Activated CD8-positive, alpha-beta memory T cell treated with anti-CD3 and anti-CD28 coated beads for 36 hours (primary cell): ENCODE measurements at regions not wholly inside any gene's neighbourhood (a gene's known extent, or its start where the extent isn't known, plus 50 kb on each side); places are given as distances from the start of the nearest gene placed in this dataset.
"Not testable (repeated sequence)": the region's sequence is repeated elsewhere in the genome, so short reads cannot be mapped to it uniquely, and the experiment has no call there.

ENCODE experiments used
- CTCF ChIA-PET: fragments of 350-600 bp; sonication (Branson Sonifier 250); formaldehyde crosslinking; loops from one replicate; lab custom pipeline; 2021; ENCODE audit warnings: antibody characterized with exemption; lab: Charles Lee
- POLR2A ChIA-PET: fragments of 350-600 bp; sonication (Branson Sonifier 250); formaldehyde crosslinking; loops from one replicate; lab custom pipeline; 2021; ENCODE audit warnings: antibody characterized with exemption; lab: Charles Lee

DNA sequence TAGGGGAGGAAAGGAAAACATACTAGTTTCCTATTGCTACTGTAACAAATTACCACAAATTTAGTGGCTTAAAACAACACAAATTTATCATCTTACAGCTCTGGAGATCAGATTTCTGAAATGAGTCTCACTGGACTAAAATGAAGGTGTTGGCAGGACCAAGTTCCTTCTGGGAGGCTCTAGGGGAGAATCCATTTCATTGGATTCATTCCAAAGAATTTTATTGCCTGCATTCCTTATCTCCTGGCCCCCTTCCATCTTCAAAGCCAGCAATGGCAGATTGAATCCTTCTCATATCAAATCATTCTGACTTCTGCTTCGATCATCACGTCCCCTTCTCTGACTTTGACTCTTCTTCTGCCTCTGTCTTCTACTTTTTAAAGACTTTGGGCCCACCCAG lies 250.9 kb downstream of the IRS1 start:
- CTCF ChIA-PET, result no interaction called here

DNA sequence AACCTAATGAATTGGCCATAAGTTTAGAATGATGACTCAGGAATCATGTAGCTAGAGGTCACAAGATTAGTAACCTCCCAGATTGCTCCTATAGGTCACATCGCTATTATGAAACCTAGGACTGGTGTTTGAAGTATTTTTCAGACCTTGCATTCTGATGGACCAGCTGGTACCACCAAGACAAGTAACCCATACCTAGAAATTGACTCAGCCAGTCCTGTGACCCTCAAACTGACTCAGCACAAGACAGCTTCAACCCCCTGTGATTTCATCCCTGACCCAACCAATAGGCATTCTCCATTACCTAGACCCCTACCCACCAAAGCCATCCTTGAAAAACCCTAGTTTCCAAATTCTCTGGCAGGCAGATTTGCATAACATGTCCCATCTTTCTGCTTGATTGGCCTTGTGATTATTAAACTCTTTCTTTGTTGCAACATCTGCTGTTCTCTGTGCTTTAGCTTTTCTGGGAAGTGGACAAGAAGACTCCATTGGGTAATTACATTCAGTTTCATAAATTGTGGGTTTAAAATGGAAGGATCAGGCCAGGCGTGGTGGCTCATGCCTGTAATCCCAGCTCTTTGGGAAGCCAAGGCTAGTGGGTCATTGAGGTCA lies 254.9 kb downstream of the IRS1 start:
- CTCF ChIA-PET, result no interaction called here
- POLR2A ChIA-PET, result no interaction called here

More for the DNA sequence above, 250.9 kb downstream of the IRS1 start:
- POLR2A ChIA-PET, result no interaction called here

DNA sequence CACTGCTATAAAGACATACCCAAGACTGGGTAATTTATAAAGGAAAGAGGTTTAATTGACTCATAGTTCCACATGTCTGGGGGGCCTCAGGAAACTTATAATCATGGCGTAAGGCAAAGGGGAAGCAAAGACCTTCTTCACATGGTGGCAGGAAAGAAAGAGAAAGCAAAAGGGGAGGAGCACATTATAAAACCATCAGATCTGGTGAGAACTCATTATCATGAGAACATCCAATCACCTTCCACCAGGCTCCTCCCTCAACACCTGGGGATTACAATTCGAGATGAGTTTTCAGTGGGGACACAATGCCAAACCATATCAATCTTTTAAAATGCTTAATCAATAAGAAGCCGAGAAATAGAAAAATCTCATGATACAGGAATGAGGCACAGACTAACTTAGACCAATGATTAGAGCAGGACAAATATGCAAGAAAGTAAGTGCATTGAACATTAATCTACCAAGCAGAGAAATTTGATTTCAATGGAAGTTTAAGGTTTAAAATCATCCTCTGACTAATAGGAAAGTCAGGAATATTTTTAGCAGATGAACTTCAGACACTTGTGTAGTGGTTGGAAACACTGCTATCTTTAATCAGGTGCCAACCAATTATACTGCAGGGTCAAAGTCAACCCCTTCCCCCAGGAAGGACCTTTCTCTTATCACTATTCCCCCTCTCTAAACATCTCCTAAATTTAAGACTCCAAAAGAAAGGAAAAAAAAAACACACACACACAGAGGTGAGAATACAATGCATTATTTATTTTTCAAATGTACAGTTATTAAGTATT lies 259.2 kb downstream of the IRS1 start:
- CTCF ChIA-PET, result no interaction called here
- POLR2A ChIA-PET, result no interaction called here

DNA sequence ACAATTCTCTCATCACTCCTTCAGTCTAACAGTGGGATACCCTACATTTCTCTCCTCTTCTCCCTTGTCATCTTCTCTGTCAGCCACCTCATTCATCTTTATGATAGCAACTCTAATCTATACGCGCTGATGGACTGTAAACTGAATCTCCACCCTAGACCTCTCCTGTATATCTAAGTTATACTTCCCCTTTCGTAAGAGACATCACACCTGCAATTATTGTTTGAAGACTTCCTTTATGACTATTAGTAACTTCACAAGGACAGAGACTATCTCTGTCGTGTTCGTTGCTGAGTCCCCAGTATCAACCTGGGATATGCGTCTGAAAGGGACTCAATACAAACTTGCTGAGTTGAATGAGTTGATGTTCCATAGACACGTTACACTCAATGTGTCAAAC lies 263.2 kb downstream of the IRS1 start:
- ChIA-PET POLR2A (no interaction called here), CTCF (no interaction called here)

DNA sequence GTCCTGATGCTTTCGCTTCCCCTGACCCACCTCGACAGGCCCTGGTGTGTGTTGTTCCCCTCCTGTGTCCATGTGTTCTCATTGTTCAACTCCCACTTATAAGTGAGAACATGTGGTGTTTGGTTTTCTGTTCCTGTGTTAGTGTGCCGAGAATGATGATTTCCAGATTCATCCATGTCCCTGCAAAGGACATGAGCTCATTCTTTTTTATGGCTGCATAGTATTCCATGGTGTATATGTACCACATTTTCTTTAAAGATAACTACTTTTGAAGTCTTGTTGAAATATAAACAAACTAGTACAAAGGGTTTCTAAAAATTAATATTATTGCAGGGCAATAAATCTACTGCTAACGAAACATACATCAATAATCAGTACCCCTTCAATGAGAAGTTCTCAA lies 266.6 kb downstream of the IRS1 start:
- POLR2A ChIA-PET, CTCF ChIA-PET: not testable (repeated sequence)

DNA sequence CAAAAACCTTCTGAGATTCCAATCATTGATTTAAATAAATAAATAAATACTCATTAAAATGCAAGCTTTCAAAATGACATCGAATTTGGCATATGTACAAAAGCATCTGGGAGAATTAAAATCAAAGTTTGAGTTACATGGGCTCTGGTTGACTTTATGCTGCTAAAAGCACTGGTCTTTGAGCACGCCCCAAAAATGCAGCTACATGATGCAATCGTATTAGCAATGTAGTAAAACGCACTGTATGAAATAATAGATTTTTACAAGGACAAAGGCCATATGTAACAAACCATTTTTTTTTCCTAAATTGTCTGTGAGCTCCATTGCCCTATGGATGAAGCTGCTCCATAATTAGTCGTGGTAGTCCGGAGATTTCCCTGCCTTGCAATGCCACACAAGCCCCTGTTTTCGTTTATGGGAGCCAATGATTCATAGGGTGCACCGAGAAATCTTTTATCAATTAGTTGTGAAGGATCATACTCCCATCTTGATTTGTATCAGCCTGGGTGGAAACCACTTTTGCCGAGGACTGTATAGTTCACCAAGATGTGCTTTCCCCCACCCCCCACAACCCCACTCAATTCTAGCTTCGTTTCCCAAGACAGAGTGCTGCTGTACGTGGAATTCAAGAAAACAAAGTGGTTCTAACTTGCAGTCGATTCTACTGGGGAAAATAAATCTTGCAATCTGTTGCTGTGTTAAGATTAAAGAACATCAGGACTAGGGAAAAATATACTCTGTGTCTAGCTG lies 268.4 kb downstream of the IRS1 start:
- ChIA-PET POLR2A (no interaction called here), CTCF (no interaction called here)

DNA sequence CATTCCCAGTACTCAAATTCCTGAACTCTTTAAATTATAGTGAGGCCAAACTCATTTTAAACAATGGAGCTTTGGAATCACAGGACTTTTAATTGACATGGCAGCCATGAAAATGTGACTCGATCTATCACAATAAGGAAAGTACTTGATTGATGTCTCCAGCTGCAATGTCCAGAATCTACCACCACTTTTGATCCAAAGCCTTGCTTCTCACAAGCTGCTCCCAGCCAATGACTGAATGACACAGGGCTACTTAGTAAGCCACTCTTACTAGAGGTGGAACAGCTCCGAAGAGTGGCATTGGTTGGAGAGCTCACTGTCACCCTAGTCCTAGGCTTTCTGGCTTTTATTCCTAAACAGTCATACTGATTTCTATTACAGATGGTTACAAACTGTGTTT lies 270.1 kb downstream of the IRS1 start:
- POLR2A ChIA-PET, result no interaction called here
- CTCF ChIA-PET, result no interaction called here

DNA sequence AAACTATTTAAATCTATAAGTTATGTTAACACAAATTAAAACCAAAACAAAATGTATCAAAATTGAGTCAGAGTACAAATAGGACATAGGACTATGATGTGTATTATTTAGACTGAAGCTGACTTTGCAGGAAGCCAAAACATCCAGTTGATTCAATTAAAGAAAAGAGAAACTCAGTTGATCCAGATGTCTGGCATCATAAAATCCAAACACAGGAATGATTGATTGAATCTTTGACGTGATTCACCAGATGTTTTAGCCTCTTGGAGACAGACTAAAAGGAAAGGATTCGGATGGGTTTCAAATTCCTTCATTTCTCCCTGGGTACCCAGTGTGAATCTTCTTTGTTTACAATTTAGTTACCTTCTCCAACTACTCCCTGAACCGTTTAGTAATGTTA lies 272.9 kb downstream of the IRS1 start:
- ChIA-PET POLR2A (no interaction called here), CTCF (no interaction called here)

DNA sequence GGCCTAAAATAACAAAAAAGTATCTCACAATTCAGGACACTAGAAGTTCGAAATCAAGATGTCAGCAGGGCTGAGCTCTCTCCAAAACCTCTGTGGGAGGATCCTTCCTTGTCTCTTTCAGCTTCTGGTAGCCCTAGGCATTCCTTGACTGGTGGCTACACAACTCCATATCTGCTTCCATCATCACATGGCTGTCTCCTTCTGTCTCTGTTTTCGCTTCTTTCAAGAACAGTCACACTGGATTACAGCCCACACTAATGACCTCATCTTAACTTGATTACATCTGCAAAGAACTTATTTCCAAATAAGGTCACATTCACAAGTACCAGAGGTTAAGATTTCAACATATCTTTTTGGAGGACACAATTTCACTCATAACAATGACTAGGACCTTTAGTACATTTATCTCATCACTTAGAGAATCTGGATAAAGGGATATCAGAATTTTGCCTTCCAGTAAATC lies 275.2 kb downstream of the IRS1 start:
- POLR2A ChIA-PET, result no interaction called here
- CTCF ChIA-PET, result no interaction called here

DNA sequence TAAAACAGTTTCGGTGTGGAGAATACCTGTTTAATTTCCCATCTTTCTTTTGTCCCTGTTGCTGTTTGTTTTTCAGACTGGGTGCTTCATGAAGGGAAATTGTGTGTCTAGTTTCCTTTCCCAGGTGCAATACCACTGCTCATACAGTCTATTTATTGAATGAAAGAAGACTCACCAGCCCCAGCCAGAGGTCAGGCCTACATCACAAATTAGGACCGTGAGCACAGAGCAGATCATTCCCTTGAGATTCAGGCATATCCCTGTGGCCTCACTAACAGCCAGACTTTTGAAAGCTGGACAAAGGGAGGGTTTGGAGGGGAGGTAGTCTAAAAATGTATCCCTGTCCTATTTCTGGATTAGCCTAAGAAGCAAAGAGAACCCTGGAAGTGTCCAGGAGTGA lies 278.9 kb downstream of the IRS1 start:
- ChIA-PET CTCF (no interaction called here), POLR2A (no interaction called here)

DNA sequence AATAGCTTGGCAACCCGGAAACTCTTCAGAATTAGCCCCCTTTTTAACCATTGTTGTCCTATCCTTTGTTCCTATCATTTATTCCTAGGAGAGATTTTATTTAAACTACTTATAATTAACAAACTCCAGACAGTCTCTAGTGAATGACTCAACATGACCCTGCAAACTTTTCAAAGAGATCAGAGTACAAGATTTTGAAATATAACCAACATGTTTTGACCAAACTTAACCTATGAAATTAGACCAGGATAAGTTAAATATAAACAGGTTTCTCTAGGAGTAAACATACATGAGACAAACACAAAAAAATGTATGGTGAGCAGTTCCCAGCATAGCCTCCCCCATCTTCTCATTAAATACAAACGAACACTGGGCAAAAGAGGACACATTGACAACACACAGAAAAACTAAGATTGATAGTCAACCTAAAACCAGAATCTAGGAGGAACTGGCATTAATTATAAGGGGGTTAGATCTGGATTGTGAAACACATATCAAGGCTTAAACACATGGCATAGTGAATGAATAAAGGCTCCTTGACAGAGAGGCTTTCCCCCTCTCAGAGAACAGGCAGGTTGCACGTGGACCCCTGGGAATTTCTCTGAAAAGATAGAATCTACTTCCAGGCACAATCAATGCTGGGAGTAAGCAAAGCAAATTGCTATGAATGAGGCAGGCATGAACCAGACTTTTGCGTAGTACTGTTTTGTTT lies 284.1 kb downstream of the IRS1 start:
- POLR2A ChIA-PET, result no interaction called here
- CTCF ChIA-PET, result no interaction called here

DNA sequence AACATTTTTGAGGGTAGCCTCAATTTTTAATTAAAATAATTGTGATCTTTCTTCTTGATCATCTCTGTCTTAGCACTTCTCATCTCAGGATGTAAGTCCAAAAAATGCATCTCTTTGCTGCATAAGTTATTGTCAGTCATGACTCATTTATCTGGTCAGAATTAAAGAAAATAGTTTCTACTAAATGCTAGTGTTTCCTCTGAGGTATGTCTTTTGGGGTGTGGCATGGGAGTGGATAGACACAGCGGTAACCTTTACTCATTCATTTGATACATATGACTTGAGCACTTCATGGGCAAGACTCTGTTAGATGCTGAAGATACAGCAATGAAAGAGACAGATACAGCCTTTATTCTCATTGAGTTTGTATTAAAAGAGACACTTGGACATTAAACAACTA lies 284.7 kb downstream of the IRS1 start:
- ChIA-PET POLR2A (no interaction called here), CTCF (no interaction called here)

DNA sequence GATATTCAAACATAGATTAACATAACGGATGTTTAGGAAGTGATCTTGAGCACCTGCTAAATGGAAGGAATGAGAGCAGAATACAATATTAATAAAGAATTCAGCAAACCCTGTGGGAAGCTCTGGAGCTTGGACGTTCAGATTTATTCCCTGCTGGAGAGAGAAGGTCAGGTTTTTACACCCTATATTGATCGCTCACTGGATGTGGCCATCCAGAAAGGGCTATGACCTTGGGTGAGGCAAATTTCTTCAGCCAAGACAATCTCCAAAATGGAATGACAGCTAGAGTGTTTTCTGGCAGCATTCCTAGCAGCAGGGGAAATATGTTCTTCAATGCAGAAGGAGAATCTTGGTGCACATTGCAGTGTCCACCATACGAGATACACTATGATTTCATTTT lies 288.3 kb downstream of the IRS1 start:
- POLR2A ChIA-PET, result no interaction called here
- CTCF ChIA-PET, result no interaction called here

DNA sequence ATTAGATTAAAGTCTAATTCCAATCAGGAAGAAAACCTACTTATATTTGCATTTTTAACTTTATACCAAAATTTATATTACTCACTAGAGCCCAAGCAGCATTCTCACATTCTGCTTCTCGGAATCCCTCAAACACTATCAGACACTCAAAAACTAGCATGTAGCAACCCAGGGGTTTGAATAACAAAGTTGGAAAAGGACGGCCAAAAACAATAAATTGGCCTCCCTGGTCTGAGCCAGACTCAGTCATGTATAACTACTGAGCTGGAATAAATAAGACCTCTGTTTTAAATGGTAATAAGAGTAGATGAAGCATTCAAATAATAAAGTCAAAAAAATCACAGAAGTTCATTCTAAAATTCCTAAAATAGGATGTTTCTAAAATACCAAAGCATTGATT lies 290.9 kb downstream of the IRS1 start:
- ChIA-PET CTCF (interaction anchor here (0.6 kb wide), 1 partner anchor 103 kb away, joined by 3 read pairs; no protein-coding TSS in a partner anchor), POLR2A (no interaction called here)

DNA sequence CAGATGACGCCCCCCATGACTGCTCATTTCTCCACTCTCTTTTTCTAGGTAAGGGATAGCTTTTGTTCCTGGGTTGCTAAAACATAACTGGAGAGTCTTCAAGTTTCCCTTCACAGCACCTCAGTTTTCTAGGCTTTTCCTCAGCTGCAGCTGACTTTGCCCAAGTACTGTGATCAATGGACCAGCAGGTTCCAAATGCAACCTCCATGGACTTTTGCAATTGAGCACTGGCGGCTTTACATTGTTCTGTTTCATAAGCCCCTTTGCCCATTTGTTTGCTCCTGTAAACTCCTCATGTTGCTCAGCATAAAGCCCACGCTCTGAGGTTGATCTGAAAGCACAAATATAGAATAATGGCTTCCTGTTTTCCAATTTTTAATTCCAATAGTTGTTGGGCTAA lies 291.6 kb downstream of the IRS1 start:
- CTCF ChIA-PET, result interaction anchor here (0.6 kb wide), 1 partner anchor 104 kb away, joined by 3 read pairs; no protein-coding TSS in a partner anchor
- POLR2A ChIA-PET, result no interaction called here

DNA sequence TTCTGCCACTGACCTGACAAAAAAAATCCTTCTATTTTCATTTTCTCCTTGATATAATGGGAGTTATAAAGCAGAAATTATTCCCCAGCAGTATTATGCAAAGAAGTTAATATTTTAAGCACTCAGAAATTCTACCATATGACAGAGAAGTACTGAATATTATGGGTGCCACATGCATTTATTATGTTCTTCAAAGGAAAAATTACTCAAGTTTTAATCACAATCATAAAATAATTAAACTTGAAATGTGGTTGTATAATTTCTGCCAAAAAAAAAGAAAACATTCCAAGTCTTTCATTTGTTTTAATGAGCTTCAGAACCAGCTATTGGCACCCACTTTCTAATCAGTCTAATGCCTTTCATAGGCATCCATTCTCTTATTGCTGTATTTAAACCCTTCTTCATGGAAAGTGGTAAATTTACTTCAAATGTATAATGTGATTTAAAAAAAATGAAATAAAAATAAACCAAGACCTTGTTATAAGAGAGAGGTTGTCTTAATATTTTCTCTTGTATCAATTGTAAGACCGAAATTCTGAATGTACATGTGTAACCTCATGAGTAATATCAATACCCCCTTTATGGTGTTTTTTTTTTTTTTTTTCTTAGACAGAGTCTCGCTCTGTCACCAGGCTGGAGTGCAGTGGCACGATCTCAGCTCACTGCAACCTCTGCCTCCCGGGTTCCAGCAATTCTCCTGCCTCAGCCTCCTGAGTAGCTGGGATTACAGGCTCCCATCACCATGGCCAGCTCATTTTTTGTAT lies 302.3 kb downstream of the IRS1 start:
- ChIA-PET POLR2A (no interaction called here), CTCF (interaction anchor here (0.7 kb wide), 1 partner anchor 266 kb away, joined by 4 read pairs; no protein-coding TSS in a partner anchor)

DNA sequence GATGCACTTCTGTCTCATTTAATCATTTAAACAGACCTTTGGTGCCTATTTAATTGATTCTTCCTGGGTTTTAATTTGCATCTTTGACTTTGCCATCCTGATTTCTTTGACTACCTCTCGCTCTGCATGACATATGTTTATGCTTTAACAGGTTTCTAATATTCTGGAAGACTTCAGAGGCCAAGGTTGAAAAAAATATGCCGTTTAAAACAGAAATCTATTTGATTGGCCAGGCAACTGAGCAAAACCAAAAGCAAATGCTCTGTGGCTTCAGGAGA lies 303.4 kb downstream of the IRS1 start:
- POLR2A ChIA-PET, result no interaction called here
- CTCF ChIA-PET, result interaction anchor here (0.7 kb wide), 1 partner anchor 12 kb away, joined by 3 read pairs; no protein-coding TSS in a partner anchor

DNA sequence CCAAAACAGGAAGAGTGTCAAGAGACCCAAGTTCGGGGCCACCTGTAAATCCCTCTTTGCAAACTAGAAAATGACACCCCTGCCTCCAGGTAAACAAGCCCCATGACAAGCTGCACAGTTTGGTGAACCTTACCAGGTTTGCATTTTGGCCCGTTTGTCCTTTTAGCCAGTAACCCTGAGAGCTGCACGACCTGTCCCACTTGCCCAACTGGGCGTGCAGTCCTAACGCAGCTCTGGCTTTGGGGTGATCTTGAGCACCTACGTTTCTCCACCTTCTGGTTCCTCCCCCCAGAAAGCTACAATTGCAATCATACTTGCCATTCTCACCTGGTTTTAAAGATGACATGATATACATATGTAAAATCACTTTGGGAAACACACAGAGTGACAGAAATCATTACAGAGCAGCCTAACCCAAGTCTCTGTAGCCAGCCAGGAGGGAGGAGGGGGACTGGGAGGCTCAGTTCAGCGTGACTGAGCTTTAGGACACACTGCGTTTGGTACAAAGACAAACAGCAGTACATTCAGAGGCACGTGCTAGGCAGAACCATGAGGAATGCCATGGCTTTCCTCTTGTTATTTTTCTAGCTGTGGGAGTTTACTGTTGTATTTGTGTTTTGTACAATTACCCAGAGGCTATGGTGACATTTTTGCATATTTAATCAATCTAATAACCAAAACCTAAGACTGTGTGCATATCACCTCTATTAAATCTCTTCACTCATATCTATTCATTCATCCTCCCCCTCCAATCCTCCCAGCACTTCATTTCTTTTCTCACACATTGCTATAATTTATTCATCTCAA lies 304.0 kb downstream of the IRS1 start:
- CTCF ChIA-PET, result interaction anchor here (0.7 kb wide), 1 partner anchor 12 kb away, joined by 3 read pairs; no protein-coding TSS in a partner anchor

More for the DNA sequence above, 304.0 kb downstream of the IRS1 start:
- POLR2A ChIA-PET, result no interaction called here
